SU-DHL-6 (cell line): ENCODE measurements at regions not wholly inside any gene's neighbourhood (a gene's known extent, or its start where the extent isn't known, plus 50 kb on each side); places are given as distances from the start of the nearest gene placed in this dataset.

Experiments used
- H2AFZ ChIP-seq: fragments of 200-600 bp; sonication (generic); 2 replicates; pipeline ENCODE4 v1.6.1; 2014; ENCODE audit warnings: low read depth, mild to moderate bottlenecking, moderate library complexity, mixed read lengths, antibody characterized with exemption, low read length; ENCODE audit not compliant: severe bottlenecking
- H3F3A ChIP-seq: fragments of 200-600 bp; shearing (Covaris generic); 2 replicates; pipeline ENCODE4 v1.6.0; 2016; ENCODE audit warnings: antibody characterized with exemption, mild to moderate bottlenecking; ENCODE audit not compliant: insufficient read depth
- H3K27ac ChIP-seq: fragments of 200-600 bp; sonication (generic); 2 replicates; pipeline ENCODE4 v1.5.1; 2016; ENCODE audit warnings: low read depth, mild to moderate bottlenecking, low read length, moderate library complexity, mixed read lengths
- H3K27me3 ChIP-seq: fragments of 200-600 bp; sonication (generic), shearing (Covaris generic); 2 replicates; pipeline ENCODE4 v1.6.0; 2014; ENCODE audit warnings: mild to moderate bottlenecking, low read length
- H3K36me3 ChIP-seq: fragments of 200-600 bp; sonication (generic); 2 replicates; pipeline ENCODE4 v1.6.1; 2014; ENCODE audit warnings: mild to moderate bottlenecking, low read length, mixed read lengths
- H3K4me2 ChIP-seq: fragments of 300-600, 200-600 bp; shearing (Covaris generic), sonication (generic); 2 replicates; pipeline ENCODE4 v1.6.0; 2014; ENCODE audit warnings: low read length, low read depth, mild to moderate bottlenecking; ENCODE audit not compliant: poor library complexity, severe bottlenecking
- H3K4me3 ChIP-seq: fragments of 200-600 bp; sonication (generic); 2 replicates; pipeline ENCODE4 v1.5.1; 2014; ENCODE audit warnings: antibody characterized with exemption, low read length, mild to moderate bottlenecking, mixed read lengths; ENCODE audit not compliant: insufficient read depth, poor library complexity, severe bottlenecking
- H3K79me2 ChIP-seq: fragments of 200-600 bp; sonication (generic); 2 replicates; pipeline ENCODE4 v1.6.1; 2014; ENCODE audit warnings: mild to moderate bottlenecking, low read length, moderate library complexity; ENCODE audit not compliant: insufficient read depth
- H3K9ac ChIP-seq: fragments of 200-600 bp; sonication (generic); 2 replicates; pipeline ENCODE4 v1.7.0; 2014; ENCODE audit warnings: mild to moderate bottlenecking, low read length
- H3K9me2 ChIP-seq: fragments of 200-600 bp; sonication (generic); replicated peaks from 2 replicates; pipeline ENCODE4 v1.6.1; 2014; ENCODE audit warnings: low read length; ENCODE audit not compliant: insufficient read depth
- H3K9me3 ChIP-seq: fragments of 200-600 bp; sonication (generic); 2 replicates; pipeline ENCODE4 v1.6.1; 2014; ENCODE audit warnings: low read length, mixed read lengths; ENCODE audit not compliant: insufficient read depth
- H4K20me1 ChIP-seq: fragments of 200-600 bp; sonication (generic); 2 replicates; pipeline ENCODE4 v1.6.1; 2014; ENCODE audit warnings: low read depth, mild to moderate bottlenecking, antibody characterized with exemption, low read length, moderate library complexity, mixed read lengths
- EZH2phosphoT487 ChIP-seq: fragments of 200-600 bp; sonication (generic), shearing (Covaris generic); conservative IDR thresholded peaks from 2 replicates; pipeline ENCODE4 v1.6.1; 2018; ENCODE audit warnings: mild to moderate bottlenecking, antibody characterized with exemption, low read length, moderate library complexity, mixed read lengths
- TF ChIP-seq, protein P1 (sequence below): fragments of 200-600 bp; sonication (generic); IDR thresholded peaks from one replicate; pipeline ENCODE4 v1.5.1; 2017; ENCODE audit warnings: antibody characterized with exemption, mild to moderate bottlenecking, low read length, moderate library complexity; ENCODE audit not compliant: insufficient read depth, poor library complexity, severe bottlenecking

DNA sequence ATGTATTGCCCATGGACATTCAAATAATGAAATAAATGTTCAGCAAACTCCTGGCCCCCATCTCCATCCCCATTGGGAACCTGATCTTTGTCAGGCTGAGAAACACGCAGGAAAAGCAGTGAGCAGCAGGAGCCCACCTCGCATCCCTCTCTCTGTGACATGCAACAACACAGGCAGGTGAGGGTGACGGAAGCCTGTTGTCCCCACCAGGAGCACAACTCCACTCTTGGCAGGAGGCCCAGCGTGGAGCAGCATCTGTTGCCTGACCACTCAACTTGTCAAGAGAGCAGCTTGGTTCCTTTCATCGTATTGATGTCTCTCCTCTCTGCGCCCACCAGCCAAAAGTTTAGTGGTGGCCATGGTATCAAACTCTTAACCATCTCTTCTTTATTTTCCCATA, 586.9 kb upstream of the ARID1B start:
- no peaks in the 10 kb centered on the region for H3K9me2 ChIP-seq
- H3K27me3 ChIP-seq, result no peaks in the 10 kb centered on the region
- no peak overlapping the region for H3K9ac ChIP-seq
- no peaks in the 10 kb centered on the region for H4K20me1 ChIP-seq
- H2AFZ ChIP-seq, result no peak overlapping the region
- H3F3A ChIP-seq, result no peaks in the 10 kb centered on the region
- no peak overlapping the region for H3K4me2 ChIP-seq
- no peaks in the 10 kb centered on the region for H3K36me3 ChIP-seq
- H3K27ac ChIP-seq, result no peak overlapping the region
- TF ChIP-seq, protein P1, sequence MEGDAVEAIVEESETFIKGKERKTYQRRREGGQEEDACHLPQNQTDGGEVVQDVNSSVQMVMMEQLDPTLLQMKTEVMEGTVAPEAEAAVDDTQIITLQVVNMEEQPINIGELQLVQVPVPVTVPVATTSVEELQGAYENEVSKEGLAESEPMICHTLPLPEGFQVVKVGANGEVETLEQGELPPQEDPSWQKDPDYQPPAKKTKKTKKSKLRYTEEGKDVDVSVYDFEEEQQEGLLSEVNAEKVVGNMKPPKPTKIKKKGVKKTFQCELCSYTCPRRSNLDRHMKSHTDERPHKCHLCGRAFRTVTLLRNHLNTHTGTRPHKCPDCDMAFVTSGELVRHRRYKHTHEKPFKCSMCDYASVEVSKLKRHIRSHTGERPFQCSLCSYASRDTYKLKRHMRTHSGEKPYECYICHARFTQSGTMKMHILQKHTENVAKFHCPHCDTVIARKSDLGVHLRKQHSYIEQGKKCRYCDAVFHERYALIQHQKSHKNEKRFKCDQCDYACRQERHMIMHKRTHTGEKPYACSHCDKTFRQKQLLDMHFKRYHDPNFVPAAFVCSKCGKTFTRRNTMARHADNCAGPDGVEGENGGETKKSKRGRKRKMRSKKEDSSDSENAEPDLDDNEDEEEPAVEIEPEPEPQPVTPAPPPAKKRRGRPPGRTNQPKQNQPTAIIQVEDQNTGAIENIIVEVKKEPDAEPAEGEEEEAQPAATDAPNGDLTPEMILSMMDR, result no peak
- no peaks in the 10 kb centered on the region for H3K79me2 ChIP-seq
- no peaks in the 10 kb centered on the region for H3K9me3 ChIP-seq
- no peak overlapping the region for H3K4me3 ChIP-seq

DNA sequence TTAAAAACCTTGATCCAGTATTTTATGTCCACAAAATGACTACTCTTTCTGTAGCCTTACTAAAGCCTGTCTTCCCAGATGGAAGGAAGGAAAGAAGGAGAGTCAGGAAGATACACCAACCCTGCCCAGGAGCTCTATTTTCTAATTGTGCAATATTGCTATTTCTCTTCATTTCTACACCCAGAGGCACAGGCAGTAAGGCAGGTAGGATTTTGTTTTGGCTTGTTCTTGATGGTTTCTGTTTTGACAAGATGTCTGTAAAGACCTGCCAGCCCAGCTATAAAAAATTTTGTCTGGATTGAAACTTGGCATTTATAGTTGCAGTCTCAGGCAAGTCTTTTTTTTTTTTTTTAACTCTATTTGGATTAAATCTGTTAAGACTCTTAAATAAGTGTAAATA, 587.5 kb upstream of the ARID1B start:
- TF ChIP-seq, protein P1, result no peak
- TF ChIP-seq EZH2phosphoT487, result no peak
- H2AFZ ChIP-seq, result no peak overlapping the region

DNA sequence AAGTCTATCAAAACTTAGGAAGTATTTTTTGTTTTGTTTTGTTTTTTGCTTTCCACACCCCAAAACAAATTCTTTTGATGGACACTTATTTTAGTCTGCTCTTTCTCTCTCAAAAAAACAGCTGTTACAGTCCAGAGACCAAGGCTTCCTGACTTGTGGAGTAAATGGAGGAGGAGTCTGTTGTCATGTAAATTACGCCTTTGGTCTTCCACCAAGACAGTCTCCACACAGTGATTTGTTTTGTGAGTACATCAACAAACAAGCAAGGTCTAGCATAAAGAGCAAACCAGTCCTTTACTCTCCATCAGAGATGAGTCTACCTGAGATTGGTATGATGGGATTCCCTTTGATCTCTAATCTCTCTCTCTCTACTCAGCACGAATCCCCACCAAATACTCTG, 588.0 kb upstream of the ARID1B start:
- TF ChIP-seq EZH2phosphoT487, result no peak
- TF ChIP-seq, protein P1, result no peak
- no peak overlapping the region for H3K27ac ChIP-seq
- H3K4me2 ChIP-seq, result no peak overlapping the region
- no peaks in the 10 kb centered on the region for H4K20me1 ChIP-seq
- H3K4me3 ChIP-seq, result no peak overlapping the region
- no peaks in the 10 kb centered on the region for H3F3A ChIP-seq
- no peaks in the 10 kb centered on the region for H3K79me2 ChIP-seq
- no peaks in the 10 kb centered on the region for H3K36me3 ChIP-seq
- no peaks in the 10 kb centered on the region for H3K9me3 ChIP-seq
- H3K9ac ChIP-seq, result no peak overlapping the region
- H3K9me2 ChIP-seq, result no peaks in the 10 kb centered on the region
- H2AFZ ChIP-seq, result no peak overlapping the region
- no peaks in the 10 kb centered on the region for H3K27me3 ChIP-seq

More for the DNA sequence above, 587.5 kb upstream of the ARID1B start:
- Histone ChIP-seq H3K79me2 (no peaks in the 10 kb centered on the region), H3K27ac (no peak overlapping the region), H3K9me3 (no peaks in the 10 kb centered on the region), H3F3A (no peaks in the 10 kb centered on the region), H4K20me1 (no peaks in the 10 kb centered on the region), H3K36me3 (no peaks in the 10 kb centered on the region), H3K9me2 (no peaks in the 10 kb centered on the region), H3K4me3 (no peak overlapping the region), H3K27me3 (no peaks in the 10 kb centered on the region), H3K9ac (no peak overlapping the region), H3K4me2 (no peak overlapping the region)

DNA sequence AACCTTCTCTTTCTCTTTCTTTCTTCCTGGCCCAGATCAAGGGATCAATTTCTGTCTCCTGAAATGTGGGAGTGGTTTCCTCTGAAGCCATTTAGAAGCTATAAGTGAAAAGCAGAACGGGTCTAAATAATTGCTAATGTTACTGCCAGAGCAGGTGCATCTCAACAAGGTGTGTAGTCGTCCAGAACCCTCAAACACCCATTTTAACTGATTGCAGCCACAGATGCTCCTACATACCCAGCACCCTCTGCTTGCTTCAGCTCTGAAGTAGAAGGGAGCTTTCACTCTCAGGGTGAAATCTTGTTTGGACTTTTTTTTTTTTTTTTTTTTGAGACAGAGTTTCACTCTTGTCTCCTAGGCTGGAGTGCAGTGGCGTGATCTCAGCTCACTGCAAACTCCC, 592.1 kb upstream of the ARID1B start:
- Histone ChIP-seq H3K79me2 (no peaks in the 10 kb centered on the region), H4K20me1 (no peaks in the 10 kb centered on the region), H3K27me3 (no peaks in the 10 kb centered on the region), H3K4me2 (no peak overlapping the region), H3K9me3 (no peaks in the 10 kb centered on the region), H3F3A (no peaks in the 10 kb centered on the region), H3K27ac (no peak overlapping the region), H2AFZ (no peak overlapping the region), H3K36me3 (no peaks in the 10 kb centered on the region), H3K9me2 (no peaks in the 10 kb centered on the region), H3K9ac (no peak overlapping the region), H3K4me3 (no peak overlapping the region)
- no peak for TF ChIP-seq EZH2phosphoT487
- TF ChIP-seq, protein P1, result no peak
